GM12873 (cell line): ENCODE measurements at regions not wholly inside any gene's neighbourhood (a gene's known extent, or its start where the extent isn't known, plus 50 kb on each side); places are given as distances from the start of the nearest gene placed in this dataset.

Experiments used
- TF ChIP-seq, protein P1 (sequence below): IDR thresholded peaks from 2 replicates; pipeline ENCODE4 v1.5.1; 2012; ENCODE audit warnings: low read depth, mild to moderate bottlenecking, moderate library complexity, low read length, control low read depth; ENCODE audit not compliant: insufficient read depth; ENCODE audit errors: missing control alignments

DNA sequence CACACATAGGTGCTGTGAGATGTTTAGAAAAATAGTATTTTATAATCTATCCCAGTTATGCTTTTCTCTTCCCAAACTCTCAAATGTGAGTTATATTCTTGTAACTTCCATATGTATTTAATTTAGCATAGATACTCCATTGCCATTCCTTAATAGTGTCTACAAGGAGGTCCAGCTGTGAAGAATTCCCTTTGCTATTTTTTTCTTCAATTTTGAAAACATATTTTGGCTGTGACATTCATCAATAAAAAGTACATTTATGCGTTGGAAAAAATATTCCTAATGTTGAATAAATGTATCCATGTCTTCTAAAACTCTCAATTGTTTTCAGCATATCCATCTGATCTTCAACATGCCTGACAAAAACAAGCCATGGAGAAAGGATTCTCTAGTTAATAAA lies 1402.0 kb upstream of the SEL1L start:
- TF ChIP-seq, protein P1, sequence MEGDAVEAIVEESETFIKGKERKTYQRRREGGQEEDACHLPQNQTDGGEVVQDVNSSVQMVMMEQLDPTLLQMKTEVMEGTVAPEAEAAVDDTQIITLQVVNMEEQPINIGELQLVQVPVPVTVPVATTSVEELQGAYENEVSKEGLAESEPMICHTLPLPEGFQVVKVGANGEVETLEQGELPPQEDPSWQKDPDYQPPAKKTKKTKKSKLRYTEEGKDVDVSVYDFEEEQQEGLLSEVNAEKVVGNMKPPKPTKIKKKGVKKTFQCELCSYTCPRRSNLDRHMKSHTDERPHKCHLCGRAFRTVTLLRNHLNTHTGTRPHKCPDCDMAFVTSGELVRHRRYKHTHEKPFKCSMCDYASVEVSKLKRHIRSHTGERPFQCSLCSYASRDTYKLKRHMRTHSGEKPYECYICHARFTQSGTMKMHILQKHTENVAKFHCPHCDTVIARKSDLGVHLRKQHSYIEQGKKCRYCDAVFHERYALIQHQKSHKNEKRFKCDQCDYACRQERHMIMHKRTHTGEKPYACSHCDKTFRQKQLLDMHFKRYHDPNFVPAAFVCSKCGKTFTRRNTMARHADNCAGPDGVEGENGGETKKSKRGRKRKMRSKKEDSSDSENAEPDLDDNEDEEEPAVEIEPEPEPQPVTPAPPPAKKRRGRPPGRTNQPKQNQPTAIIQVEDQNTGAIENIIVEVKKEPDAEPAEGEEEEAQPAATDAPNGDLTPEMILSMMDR = no peak

DNA sequence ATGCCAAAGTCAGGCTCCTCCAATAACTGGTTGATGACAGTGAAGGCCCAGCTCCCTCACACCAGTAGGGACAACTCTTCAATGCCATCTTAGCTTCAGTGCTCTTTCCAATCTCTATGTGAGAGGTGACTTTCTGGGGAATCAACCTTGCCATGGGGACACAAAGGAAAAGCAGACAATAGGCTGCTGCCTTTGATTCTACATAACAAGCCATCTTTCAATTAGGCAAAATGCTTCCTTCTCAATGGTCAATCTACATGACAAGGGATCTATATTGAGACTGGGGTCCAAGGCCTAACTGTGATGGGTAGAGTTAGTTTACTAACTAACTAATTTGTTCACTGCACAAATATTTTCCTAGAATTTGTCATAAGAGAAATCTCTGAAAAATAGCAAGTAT lies 1417.5 kb upstream of the SEL1L start:
- TF ChIP-seq, protein P1 = no peak

DNA sequence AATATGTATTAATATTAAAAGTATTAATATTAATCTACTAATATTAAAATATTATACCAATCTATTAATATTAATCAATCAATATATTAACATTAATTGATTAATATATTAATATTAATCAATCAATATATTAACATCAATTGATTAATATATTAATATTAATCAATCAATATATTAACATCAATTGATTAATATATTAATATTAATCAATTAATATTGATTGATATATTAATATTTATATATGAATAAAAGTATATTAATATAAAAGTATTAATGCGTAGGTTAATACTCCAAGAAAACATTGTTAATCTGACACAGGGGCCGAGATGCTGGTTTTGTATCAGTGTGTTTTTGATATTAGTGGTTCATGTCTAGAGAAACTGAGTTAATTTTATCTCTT lies 1430.1 kb upstream of the SEL1L start:
- TF ChIP-seq, protein P1 = no peak

DNA sequence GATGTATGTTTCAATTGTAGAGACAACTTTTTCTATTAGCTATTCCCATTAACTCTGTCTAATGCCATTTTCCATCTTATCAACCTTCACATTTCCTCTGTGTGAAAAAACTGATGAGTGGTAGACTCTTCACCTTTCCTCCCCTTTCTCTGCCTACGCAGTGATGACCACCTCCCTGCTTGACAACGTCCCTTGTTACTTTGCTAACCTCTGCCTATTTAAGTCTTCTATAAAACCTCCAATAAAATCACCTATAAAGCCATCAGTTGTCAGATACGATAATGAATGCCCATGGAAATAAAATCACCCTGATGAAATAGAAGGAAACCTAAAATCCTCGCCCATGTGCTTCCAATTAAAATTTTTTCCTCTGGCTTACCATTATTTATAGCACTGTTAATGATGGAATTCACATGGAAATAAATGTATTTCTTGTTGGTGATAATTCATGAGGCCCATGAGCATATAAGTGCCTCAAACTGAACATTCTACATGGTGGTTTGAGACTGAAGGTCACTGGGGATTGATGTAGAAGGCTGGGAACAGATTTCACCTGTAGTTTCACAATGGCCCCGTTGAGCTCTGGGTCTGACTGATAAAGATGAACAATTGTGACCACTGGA lies 1454.0 kb upstream of the SEL1L start:
- TF ChIP-seq, protein P1 = no peak

DNA sequence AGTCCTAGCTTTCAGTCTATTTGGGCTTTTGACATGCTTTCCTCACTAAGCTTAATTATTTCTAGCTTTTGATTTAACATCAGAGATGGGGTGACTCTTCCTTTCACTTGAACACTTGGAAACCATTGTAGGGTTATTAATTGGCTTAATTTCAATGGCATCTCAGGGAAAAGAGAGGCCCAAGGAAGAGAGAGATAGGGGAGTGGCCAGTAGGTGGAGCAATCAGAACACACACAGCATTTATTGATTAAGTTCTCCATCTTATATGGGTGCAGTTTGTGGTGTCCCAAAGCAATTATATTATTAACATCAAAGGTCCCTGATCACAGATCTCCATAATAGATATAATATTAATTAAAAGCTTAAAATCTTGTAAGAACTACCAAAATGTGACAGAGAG lies 1466.1 kb upstream of the SEL1L start:
- TF ChIP-seq, protein P1 = no peak

DNA sequence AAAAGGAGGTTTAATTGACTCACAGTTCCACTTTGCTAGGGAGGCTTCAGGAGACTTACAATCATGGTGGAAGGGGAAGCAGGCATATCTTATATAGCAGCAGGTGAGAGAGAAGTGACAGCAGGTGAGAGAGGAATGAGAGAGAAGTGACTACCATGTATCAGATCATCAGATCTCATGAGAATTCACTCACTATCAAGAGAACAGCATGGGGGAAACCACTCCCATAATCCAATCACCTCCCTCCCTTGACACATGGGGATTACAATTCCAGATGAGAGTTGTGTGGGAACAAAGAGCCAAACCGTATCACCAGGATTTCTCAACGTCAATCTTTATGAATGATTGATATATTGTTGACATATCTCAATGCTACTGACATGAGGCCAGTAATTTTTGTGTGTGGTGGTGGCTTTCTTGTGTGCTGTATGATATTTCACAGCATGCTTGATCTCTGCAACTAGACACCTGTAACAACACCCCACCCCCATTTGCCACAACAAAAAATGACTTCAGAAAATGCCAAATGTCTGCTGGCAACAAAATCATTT lies 1470.9 kb upstream of the SEL1L start:
- TF ChIP-seq, protein P1 = no peak

DNA sequence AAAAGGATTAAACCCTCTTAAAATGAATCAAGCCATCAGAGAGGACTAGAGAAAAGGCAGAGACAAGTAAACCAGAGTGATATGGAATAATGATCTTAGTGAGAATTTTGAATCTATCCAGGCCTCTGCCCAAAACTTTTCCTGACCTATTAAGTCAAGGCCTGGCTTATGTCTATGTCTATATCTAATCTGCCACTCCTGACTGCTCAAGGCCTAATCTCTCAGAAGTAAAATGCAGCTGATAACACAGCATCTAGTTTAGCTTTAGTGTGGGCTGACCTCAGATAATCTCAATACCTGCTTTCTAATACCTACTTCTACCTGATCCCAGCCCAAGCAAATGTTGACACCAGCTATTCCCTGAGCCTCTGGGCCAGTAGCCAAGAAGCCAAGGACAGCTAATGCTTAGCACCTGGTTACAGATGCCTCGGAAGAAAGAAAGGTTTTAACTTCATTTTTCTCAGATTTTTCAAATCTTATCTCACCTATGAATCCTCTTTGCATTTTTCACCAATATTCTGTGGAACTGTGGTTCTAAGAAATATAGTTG lies 1472.5 kb upstream of the SEL1L start:
- TF ChIP-seq, protein P1 = no peak
